Stimulated activated CD8-positive, alpha-beta memory T cell treated with anti-CD3 and anti-CD28 coated beads, Interleukin-7, amount 100 ng/mL, for 24 hours (primary cell): ENCODE measurements at regions not wholly inside any gene's neighbourhood (a gene's known extent, or its start where the extent isn't known, plus 50 kb on each side); places are given as distances from the start of the nearest gene placed in this dataset.
"Not testable (repeated sequence)": the region's sequence is repeated elsewhere in the genome, so short reads cannot be mapped to it uniquely, and the experiment has no call there.

Experiments used
- DNase-seq: peaks from one replicate; pipeline ENCODE4 v3.0.0-alpha.2; 2020; ENCODE audit warnings: low read depth

GRCh38 chr13:111413407-111414187 is 93.2 kb downstream of the TEX29 start:
- no peak for DNase-seq

- no peak for DNase-seq
Observed at GRCh38 chr13:111414341-111414740, 93.9 kb downstream of the TEX29 start.

DNA sequence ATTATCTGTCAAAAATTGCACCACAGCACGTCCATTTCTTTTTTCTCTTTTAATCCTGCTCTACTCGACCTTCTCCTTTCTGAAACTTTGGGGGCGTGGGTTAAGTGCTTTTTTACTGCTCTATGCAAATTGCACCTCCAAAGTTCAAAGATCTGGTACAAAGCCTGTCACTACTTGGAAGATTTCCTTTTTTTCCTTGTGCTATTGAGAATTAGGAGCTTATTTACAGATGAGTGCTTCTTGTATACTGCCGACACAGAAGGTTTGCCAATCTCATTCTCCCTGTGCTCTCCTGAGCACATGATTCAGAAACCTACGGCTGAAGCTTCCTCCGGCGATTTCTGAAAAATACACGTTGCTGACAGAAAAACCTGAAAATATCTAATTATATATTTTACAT is 94.8 kb downstream of the TEX29 start:
- no peak for DNase-seq

DNA sequence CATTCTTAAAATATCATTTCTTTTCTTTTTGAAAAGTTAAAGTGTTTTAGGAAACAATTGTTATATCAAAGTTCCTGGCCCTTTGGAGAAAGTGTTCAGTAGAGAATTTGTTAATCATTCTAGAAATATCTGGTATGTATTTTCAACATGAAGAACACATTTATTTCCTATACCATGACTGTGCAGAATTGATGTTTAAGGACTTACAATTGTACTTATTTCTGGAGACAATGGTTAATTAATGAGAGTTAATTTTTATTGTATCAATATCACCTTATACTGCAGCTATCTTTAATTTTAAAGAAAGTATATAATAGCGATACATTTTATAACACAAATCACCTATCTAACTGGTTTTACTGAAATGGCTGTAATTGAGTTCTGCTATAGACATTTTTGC is 95.3 kb downstream of the TEX29 start:
- no peak for DNase-seq

DNA sequence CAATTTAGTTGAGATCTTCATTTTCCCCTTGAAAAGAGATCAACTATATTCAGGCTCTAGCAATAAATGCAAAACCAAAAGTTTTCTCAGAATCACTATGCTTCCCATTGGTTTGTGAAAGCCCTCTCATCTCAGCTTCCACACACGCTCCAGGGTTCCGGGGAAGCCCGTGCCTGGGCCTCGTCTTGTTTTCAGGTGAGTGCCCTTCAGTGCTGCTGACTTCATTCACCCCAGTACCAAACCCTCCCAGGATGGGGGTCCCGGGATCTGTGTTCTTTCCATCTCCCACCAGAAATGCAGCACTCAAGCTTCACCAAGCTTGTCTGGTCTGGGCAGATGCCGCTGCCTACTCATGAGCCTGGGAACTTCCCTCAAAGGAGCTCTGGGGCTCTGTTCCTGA is 97.7 kb downstream of the TEX29 start:
- DNase-seq = no peak

DNA sequence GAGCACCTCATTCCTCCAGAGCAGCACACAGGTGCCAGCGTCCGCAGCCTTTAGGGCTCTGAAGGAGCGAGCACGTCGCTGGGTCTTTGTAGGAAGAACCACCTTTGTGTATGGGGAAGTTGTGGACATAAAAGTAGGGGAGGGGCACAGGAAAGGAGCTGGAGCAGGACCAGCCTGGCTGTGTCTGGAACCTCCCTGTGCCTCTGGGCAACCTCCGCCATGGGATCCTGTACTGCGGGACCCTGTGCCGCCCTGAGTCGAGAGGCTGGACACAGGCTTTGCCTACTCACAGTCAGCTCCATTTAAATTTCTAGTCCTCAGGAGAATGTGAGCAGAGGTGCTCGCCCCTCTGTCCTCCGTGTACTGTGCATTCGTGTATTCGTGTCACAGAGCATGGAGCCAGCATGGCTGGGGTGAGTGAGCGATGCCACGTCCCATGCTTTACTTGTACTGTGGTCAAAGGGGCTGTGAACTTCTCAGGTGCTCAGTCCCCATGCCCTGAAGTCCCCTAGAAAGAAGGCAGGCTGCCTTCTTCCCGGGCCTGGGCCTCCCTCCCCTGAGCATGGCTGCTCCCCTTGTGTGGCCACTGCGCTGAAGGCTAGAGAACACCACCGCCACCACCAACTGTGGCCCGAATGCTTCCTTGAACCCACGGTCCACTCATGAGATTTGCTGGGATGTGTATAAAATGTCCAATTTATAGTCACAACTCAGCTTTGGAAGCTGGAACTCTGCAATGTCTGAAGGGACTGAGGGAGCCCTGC is 99.9 kb downstream of the TEX29 start:
- no peak for DNase-seq

DNA sequence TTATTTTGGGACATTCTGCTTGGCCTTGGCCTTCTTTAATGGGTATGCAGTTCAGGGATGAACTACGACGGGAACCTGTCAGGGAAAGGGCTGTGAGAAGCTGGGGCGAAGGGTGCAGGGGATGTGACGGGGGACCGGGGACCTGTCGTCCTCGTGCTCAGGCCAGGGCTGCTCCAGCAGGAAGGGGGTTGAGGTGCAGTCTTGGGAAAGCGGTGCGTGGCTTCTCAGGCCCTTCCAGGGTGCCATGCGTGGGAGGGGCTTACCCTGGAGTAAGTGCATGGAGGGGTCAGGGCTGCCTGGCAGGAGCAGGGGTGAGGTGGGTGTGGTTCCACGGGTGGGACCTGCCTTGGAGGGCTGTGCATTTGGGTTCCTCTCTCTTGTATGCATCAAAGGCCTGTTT is 100.8 kb downstream of the TEX29 start:
- DNase-seq = no peak

DNA sequence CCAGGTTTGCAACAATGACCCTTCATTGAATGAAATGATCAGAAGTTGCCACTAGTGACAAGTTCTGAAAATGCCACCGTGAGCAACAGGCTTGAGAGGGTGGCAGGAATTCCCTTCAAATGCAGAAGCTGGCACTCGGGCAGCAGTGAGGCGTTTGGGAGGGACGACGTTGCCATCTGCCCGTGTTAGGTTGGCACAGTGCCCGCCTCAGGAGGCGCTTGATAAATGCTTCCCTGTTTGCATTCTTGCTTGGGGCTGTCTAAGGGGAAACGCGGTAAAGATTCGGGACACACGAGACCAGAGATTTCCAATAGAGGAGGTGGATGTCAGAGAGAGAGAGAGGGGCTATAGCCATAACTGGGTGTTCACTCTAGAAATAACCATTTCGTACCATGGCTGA is 101.9 kb downstream of the TEX29 start:
- no peak for DNase-seq

DNA sequence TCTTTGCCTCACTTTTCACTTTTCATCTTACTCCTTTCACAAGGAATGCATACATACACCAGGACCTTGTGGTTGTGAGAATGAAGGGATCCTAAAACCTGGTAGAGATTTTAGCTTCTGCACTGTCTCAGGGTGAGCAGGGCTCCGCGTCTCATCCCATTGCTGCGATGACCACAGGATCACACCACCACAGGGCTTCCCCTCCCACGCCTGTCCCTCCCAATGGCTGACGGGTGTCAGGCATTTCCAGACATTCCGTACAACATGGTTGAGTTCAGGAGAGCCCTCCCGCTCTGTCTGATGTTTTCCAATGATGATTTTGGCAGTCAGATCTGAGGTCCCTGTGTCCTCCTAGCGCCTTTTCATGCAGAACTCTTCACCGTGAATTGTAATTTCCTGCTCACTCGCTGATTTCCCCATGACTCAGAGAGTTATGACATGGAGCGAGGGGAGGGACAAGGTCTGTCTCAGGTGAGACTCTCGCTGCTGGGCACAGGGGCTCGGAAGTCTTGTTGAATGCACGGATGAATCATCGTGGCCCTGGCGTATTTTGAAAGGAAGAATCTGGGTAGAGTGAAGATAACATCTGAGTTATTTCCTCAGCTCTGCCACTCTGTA is 102.8 kb downstream of the TEX29 start:
- no peak for DNase-seq

DNA sequence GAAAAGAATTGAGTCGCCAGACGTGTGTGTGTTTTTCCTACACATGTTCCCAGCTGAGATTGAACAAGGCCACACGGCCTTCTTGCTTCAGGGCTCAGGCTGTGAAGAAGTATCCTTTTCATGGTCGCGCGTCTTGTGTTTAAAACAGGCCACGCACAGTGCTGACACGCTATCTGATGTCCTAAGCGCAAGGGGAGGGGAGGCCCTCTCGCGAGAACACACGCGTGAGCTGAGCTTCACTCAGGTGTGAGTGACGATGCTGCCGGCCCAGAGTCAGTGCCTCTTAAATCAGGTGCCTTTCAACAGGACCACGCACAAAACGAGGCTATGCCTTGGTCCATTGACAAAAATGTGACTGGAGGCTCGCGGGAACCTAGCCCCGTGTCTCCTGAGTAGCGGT is 103.7 kb downstream of the TEX29 start:
- DNase-seq = no peak

DNA sequence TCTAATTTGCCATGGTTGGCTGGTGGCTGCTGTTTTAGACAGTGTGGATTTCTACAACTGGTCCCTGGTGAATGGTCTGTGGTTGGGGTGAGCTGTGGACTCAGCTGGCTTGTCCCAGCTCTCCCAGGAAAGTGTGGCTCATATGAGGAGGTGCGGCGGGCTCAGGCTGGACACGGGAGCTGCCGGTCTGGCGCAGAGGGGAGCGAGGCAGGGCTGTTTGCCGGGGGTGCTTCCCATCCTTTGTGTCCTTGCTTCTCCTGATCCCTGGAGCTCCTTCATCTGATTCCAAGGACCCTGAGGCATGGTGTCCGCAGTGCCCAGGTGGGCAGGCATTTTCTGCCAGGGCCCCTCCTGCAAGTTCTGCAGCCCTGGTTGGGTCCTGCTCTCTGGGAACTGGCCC is 104.9 kb downstream of the TEX29 start:
- DNase-seq = no peak

DNA sequence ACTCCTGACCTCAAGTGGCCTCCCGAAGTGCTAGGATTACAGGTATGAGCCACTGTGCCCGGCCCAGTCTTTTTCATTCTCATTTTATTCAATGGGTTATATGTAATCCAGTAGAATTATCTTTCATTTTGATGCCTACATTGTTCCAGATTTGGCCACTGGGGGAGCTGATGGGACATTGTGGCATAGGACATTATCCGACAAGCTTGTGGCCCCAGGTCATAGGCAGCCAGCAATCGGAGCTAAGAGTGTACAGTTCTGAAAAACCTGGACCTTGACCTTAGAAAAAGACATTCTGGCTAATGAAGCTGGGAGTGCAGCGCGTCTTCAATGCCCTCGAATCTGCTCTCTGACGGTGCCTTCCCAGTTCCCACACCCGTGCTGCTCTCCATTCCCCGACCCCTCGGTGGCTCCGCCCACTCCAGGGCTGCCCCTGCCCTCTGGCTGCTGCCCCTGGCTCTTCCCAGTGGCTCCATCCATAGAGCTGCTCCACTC is 108.7 kb downstream of the TEX29 start:
- DNase-seq = peak; percentile 9

DNA sequence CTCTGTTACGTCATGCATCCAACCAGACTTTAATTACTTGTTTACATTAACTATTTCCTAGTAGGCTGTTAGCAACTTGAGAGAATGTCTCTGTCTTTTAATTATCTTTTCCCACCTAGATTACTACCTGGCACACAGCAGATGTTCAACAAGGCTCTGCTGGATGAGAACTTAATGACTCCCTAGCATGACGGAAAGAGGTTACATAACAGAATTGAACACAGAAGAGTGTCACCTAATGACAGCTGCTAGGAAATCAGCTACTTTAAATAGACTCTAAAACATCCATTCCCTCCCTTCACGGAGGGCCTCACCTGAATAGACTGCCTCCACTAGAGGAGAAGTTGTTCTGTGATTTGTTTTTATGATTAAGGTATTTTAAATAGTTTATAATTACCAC is 110.8 kb downstream of the TEX29 start:
- no peak for DNase-seq

DNA sequence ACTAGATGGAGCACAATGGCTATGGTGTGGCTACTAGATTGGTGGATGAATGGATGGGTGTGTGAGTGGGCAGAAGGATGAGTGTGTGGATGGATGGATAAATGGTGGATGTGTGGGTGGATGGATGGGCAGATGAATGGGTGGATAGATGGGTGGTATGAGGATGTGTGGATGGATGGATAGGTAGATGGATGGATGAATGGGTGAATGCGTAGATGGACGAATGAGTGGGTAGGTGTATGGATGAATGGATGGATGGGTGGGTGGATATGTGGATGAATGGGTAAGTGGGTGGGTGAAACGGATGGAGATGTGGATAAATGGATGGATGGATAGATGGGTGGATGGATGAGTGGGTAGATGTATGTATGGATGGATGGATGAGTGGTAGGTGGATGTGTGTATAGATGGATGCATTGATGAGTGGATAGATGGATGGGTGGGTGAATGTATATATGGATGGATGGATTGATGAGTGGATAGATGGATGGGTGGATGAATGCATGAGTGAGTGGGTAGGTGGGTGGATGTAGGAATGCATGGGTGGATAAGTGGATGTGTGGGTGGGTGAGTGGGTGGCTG is 114.2 kb downstream of the TEX29 start:
- DNase-seq = no peak

DNA sequence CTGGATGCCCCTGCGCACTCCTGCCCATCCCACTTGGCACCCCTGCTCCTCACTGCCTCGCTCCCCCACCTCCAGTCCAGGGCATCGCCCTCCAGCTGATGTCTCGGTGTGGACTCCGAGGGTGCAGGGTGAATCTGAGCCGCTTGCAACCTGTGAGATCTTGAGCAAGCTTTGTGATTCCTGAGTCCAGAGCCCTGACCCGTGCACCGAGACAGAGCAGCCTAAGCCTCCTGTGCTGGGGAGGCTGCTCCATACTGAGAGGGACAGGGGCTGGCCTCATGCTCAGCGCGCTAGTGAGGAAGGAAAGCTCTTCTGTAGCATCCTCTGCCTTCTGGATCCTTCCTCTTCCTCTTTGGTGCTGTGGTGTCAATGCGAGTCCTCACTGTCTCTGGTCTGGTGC is 116.0 kb downstream of the TEX29 start:
- DNase-seq = no peak

- no peak for DNase-seq
Observed at GRCh38 chr13:111437417-111437816, 117.0 kb downstream of the TEX29 start.

DNA sequence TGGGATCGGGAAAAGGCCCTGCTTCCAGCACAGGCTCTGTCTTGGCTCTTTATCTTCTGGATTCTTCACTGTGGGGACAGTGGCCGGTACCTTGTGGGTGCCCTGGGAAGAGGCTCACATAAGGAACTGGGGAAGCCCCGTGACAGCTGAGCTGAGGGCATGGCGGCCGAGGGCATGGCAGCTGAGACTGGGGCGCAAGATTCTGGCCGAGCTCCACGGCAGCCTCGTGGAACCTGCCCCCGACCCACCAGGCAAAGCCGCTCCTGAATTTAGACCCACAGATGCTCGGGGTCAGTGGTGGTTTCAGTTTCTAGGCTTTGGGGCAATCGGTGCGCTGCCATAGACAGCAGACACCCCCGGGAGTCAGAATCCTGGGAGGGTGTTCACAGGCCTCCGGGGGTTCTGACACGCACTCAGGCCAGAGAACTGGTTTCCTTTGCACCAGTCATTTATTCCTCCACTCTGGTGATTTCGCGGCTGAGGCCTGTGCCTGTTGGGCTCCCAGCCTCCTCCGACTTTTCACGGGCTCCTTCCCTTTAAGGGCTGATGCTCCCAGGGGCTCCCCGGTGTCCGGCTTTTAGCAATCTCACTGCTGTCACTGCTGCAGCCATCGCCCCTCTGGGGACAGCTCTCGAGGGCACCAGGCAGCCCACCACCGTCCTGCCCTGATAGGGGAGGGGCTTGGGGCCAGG is 117.6 kb downstream of the TEX29 start:
- no peak for DNase-seq

GRCh38 chr13:111440492-111440891 is 120.0 kb downstream of the TEX29 start:
- DNase-seq = not testable (repeated sequence)

DNA sequence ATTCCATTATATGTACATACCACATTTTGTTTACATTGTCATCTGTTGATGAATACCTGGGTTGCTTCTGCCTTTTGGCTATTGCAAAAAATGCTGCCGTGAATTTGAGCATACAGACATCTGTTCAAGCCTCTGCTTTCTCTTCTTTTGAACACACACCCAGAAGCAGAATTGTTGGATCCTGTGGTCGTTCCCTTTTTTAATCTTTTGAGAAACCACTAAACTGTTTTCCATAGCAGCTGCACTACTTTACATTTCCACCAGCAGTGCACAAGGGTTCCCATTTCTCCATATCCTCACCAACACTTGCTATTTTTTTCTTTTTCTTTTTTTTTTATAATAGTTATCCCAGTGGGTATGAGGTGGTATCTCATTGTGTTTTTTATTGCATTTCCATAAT is 123.5 kb downstream of the TEX29 start:
- no peak for DNase-seq

- DNase-seq = no peak
Observed at GRCh38 chr13:111448504-111448903, 128.1 kb downstream of the TEX29 start.

DNA sequence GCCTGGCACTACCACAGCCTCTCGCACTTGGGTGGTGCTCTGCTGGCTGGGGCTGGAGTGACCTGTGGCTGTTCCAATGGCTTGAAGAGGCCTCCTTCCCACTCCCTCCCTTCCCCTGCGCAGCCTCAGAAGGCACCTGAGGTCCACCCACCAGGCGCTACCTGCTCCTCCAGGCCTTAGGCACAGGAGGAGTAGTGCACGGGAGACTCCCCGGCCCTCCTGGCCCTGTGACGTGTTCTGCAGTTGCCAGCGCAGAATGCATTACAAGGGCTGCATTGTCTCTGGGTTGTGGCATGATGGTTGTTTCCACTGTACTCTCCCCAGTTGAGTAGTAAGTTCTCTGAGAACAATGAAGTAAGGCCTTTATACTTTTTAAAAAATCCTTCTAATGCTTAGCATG is 128.6 kb downstream of the TEX29 start:
- DNase-seq = no peak

- DNase-seq = no peak
Observed at GRCh38 chr13:111451402-111451801, 131.0 kb downstream of the TEX29 start.
